IMR-90 (cell line): ENCODE measurements at regions not wholly inside any gene's neighbourhood (a gene's known extent, or its start where the extent isn't known, plus 50 kb on each side); places are given as distances from the start of the nearest gene placed in this dataset.

Source experiments
- ATAC-seq: fragments of 200-7000 bp; cut with Tn5 transposase; 2 replicates; pipeline ENCODE4 v1.9.1; 2020; ENCODE audit warnings: low read depth, mild to moderate bottlenecking, moderate library complexity
- BruUV-seq: library from RNA; stranded (reverse); fragments of 400-500 nt; replicated peaks from 2 replicates; lab custom pipeline; 2021; lab: Mats Ljungman, UMichigan
- CTCF ChIA-PET: fragments of 300-600 bp; formaldehyde crosslinking; extraction: SDS; loops from one replicate; lab custom pipeline; 2021; ENCODE audit warnings: antibody characterized with exemption; lab: Yijun Ruan, JAX
- POLR2A ChIA-PET: fragments of 300-600 bp; sonication (Branson Sonifier 250); formaldehyde crosslinking; loops from one replicate; lab custom pipeline; 2022; ENCODE audit warnings: antibody characterized with exemption; ENCODE audit not compliant: unreplicated experiment; lab: Charles Lee
- DNase-seq: peaks from one replicate; pipeline ENCODE4 v3.0.0; 2013
- H2AFZ ChIP-seq: replicated peaks from 2 replicates; pipeline ENCODE3; 2013; ENCODE audit warnings: low read length, mild to moderate bottlenecking; ENCODE audit not compliant: poor library complexity
- H2AK5ac ChIP-seq: 2 replicates; pipeline ENCODE4 v1.6.1; 2013; ENCODE audit warnings: low read depth, low read length, inconsistent platforms
- H2AK9ac ChIP-seq: replicated peaks from 2 replicates; pipeline ENCODE3; 2013; ENCODE audit warnings: mild to moderate bottlenecking, low read depth, low read length, moderate library complexity; ENCODE audit not compliant: poor library complexity
- H2BK120ac ChIP-seq: 2 replicates; pipeline ENCODE4 v1.6.1; 2013; ENCODE audit warnings: low read depth, low read length, inconsistent platforms
- H2BK15ac ChIP-seq: 3 replicates; pipeline ENCODE4 v1.6.1; 2013; ENCODE audit warnings: low read depth, low read length, inconsistent platforms
- H2BK20ac ChIP-seq: 2 replicates; pipeline ENCODE4 v1.6.1; 2013; ENCODE audit warnings: low read depth, mild to moderate bottlenecking, inconsistent platforms, low read length, moderate library complexity
- H2BK5ac ChIP-seq: 2 replicates; pipeline ENCODE4 v1.6.1; 2013; ENCODE audit warnings: mild to moderate bottlenecking, low read depth, low read length, inconsistent platforms; ENCODE audit not compliant: poor library complexity, severe bottlenecking
- H3K14ac ChIP-seq: replicated peaks from 2 replicates; pipeline ENCODE4 v1.6.1; 2013; ENCODE audit warnings: low read depth, low read length, inconsistent platforms
- H3K18ac ChIP-seq: 2 replicates; pipeline ENCODE4 v1.6.1; 2013; ENCODE audit warnings: low read depth, low read length, control low read depth
- H3K23ac ChIP-seq: 2 replicates; pipeline ENCODE4 v1.6.1; 2013; ENCODE audit warnings: low read depth, low read length, inconsistent platforms
- H3K27ac ChIP-seq: 2 replicates; pipeline ENCODE4 v1.5.1; 2013; ENCODE audit warnings: mild to moderate bottlenecking, control low read depth, low read length; ENCODE audit not compliant: insufficient read depth
- H3K27me3 ChIP-seq: 2 replicates; pipeline ENCODE4 v1.6.1; 2013; ENCODE audit warnings: low read length; ENCODE audit not compliant: control insufficient read depth, insufficient read depth
- H3K36me3 ChIP-seq: 2 replicates; pipeline ENCODE4 v1.6.1; 2013; ENCODE audit warnings: low read length, mixed read lengths; ENCODE audit not compliant: control insufficient read depth, insufficient read depth
- H3K4ac ChIP-seq: 2 replicates; pipeline ENCODE4 v1.6.1; 2013; ENCODE audit warnings: low read depth, low read length, inconsistent platforms
- H3K4me1 ChIP-seq: 2 replicates; pipeline ENCODE4 v1.6.1; 2013; ENCODE audit warnings: low read length, mixed read lengths; ENCODE audit not compliant: control insufficient read depth, insufficient read depth
- H3K4me2 ChIP-seq: 2 replicates; pipeline ENCODE4 v1.6.1; 2013; ENCODE audit warnings: low read depth, mild to moderate bottlenecking, control low read depth, low read length, moderate library complexity
- H3K4me3 ChIP-seq: 2 replicates; pipeline ENCODE4 v1.5.1; 2013; ENCODE audit warnings: low read depth, mild to moderate bottlenecking, control low read depth, low read length, moderate library complexity; ENCODE audit not compliant: insufficient read depth
- H3K56ac ChIP-seq: 2 replicates; pipeline ENCODE4 v1.6.1; 2013; ENCODE audit warnings: low read length, inconsistent platforms; ENCODE audit not compliant: insufficient read depth; ENCODE audit errors: extremely low read depth
- H3K79me1 ChIP-seq, 2 experiments: 2 replicates each; pipeline ENCODE4 v1.6.1; 2013; ENCODE audit warnings: low read length in 2 of 2, inconsistent platforms in 1 of 2, low read depth in 1 of 2
- H3K9ac ChIP-seq: 2 replicates; pipeline ENCODE4 v1.6.1; 2013; ENCODE audit warnings: low read depth, low read length, control low read depth
- H3K9me1 ChIP-seq: 2 replicates; pipeline ENCODE4 v1.6.1; 2013; ENCODE audit warnings: low read length, inconsistent platforms; ENCODE audit not compliant: insufficient read depth
- H3K9me3 ChIP-seq: 2 replicates; pipeline ENCODE4 v1.6.1; 2013; ENCODE audit warnings: low read length; ENCODE audit not compliant: control insufficient read depth, insufficient read depth
- H4K20me1 ChIP-seq: 2 replicates; pipeline ENCODE4 v1.6.1; 2013; ENCODE audit warnings: low read length, inconsistent platforms; ENCODE audit not compliant: insufficient read depth
- H4K5ac ChIP-seq: 2 replicates; pipeline ENCODE4 v1.6.1; 2013; ENCODE audit warnings: mild to moderate bottlenecking, low read depth, low read length, control low read depth
- H4K8ac ChIP-seq, 2 experiments: 2 replicates each; pipeline ENCODE4 v1.6.1; 2013; ENCODE audit warnings: low read depth in 2 of 2, low read length in 2 of 2, control low read depth in 1 of 2, inconsistent platforms in 1 of 2
- H4K91ac ChIP-seq: 2 replicates; pipeline ENCODE4 v1.6.1; 2013; ENCODE audit warnings: low read depth, low read length, inconsistent platforms; ENCODE audit not compliant: insufficient read depth
- BHLHE40 ChIP-seq: fragments of 150-350 bp; IDR thresholded peaks from 2 replicates; pipeline ENCODE4 v1.6.1; 2016; ENCODE audit warnings: mild to moderate bottlenecking, low read depth, low read length
- CEBPB ChIP-seq: IDR thresholded peaks from 2 replicates; pipeline ENCODE4 v1.6.1; 2012; ENCODE audit warnings: low read depth, low read length, improper control_type of control experiment
- CHD1 ChIP-seq: IDR thresholded peaks from 2 replicates; pipeline ENCODE4 v1.6.1; 2012; ENCODE audit warnings: low read depth, low read length, improper control_type of control experiment
- ELK1 ChIP-seq: fragments of 150-350 bp; IDR thresholded peaks from 2 replicates; pipeline ENCODE4 v1.6.1; 2016; ENCODE audit warnings: low read depth, mild to moderate bottlenecking, low read length, moderate library complexity, borderline replicate concordance
- FOS ChIP-seq: fragments of 150-350 bp; IDR thresholded peaks from 2 replicates; pipeline ENCODE4 v1.6.1; 2016; ENCODE audit warnings: low read depth, low read length
- MAFK ChIP-seq: IDR thresholded peaks from 2 replicates; pipeline ENCODE4 v1.6.1; 2012; ENCODE audit warnings: low read depth, low read length, improper control_type of control experiment
- MAZ ChIP-seq: IDR thresholded peaks from 2 replicates; pipeline ENCODE4 v1.6.1; 2012; ENCODE audit warnings: low read depth, mild to moderate bottlenecking, low read length, improper control_type of control experiment, moderate library complexity, borderline replicate concordance
- MXI1 ChIP-seq: IDR thresholded peaks from 2 replicates; pipeline ENCODE4 v1.6.1; 2012; ENCODE audit warnings: low read depth, mild to moderate bottlenecking, low read length, moderate library complexity, borderline replicate concordance
- NFE2L2 ChIP-seq: fragments of 150-350 bp; IDR thresholded peaks from 2 replicates; pipeline ENCODE4 v1.6.1; 2016; ENCODE audit warnings: low read depth, mild to moderate bottlenecking, low read length
- POLR2A ChIP-seq: IDR thresholded peaks from 2 replicates; pipeline ENCODE4 v1.6.1; 2012; ENCODE audit warnings: mild to moderate bottlenecking, low read depth, low read length
- RAD21 ChIP-seq: IDR thresholded peaks from 2 replicates; pipeline ENCODE4 v1.6.1; 2012; ENCODE audit warnings: low read length, improper control_type of control experiment
- RCOR1 ChIP-seq: IDR thresholded peaks from 2 replicates; pipeline ENCODE4 v1.6.1; 2012; ENCODE audit warnings: mild to moderate bottlenecking, low read length, improper control_type of control experiment; ENCODE audit not compliant: insufficient replicate concordance
- RFX5 ChIP-seq: IDR thresholded peaks from 2 replicates; pipeline ENCODE4 v1.8.0; 2012; ENCODE audit warnings: low read depth, mild to moderate bottlenecking, low read length, moderate library complexity
- SMC3 ChIP-seq: fragments of 150-350 bp; IDR thresholded peaks from 2 replicates; pipeline ENCODE4 v1.6.1; 2016; ENCODE audit warnings: low read depth, mild to moderate bottlenecking, antibody characterized with exemption, low read length, moderate library complexity
- USF2 ChIP-seq: fragments of 150-350 bp; IDR thresholded peaks from 2 replicates; pipeline ENCODE4 v1.6.1; 2017; ENCODE audit warnings: mild to moderate bottlenecking, antibody characterized with exemption, low read length, low read depth
- WGBS, 2 experiments: methylation state at CpG; one replicate each; pipeline versions ENCODE4 v1.1.5 to v1.1.7; 2013; ENCODE audit warnings: missing lambda C conversion rate in 2 of 2; ENCODE audit not compliant: insufficient read length in 1 of 2; ENCODE audit errors: extremely low coverage in 2 of 2; 5-methylcytosine and 5-hydroxymethylcytosine counted together
- dilution Hi-C: fragments of 300-500 bp; cut with HindIII; formaldehyde crosslinking; loops from one replicate; pipeline ENCODE4 v1.14.3; 2018; ENCODE audit warnings: low sequenced_read_pairs; ENCODE audit not compliant: unreplicated experiment
- in situ Hi-C: fragments of 300-500 bp; cut with MboI; formaldehyde crosslinking; loops from 3 replicates; pipeline ENCODE4 v1.14.3; 2019; ENCODE audit warnings: low sequenced_read_pairs, inconsistent platforms, mixed read lengths
- intact Hi-C: fragments of 100-400 bp; cut with micrococcal nuclease; formaldehyde crosslinking; loops from 2 replicates; pipeline ENCODE4 v1.10.0; 2022
- TF ChIP-seq, protein P1 (sequence below): conservative IDR thresholded peaks from 2 replicates; pipeline ENCODE4 v1.5.1; 2012; ENCODE audit warnings: mild to moderate bottlenecking, low read depth, low read length, improper control_type of control experiment

DNA sequence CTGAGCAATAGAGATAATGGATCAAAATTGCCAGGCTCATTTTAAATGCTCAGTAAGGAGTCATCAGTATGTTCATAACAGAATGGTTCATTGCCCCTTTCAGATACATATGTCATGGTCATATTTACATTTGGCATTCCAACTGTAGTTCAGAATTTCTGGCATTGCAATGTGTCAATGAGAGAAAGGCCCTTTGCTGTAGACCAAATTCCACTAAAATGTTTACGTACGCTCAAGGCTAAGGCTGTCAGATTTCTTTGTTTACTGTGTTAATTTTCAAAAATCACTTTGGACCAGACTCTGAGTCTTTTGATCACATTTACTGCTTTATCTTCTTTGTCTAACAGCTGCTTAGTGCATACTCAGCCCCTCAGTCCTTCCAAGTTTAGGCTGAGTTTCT, 213.5 kb downstream of the PIK3C3 start:
- H2BK20ac ChIP-seq: no peak overlapping the region
- no peak overlapping the region for H3K23ac ChIP-seq
- H2AK5ac ChIP-seq: no peak overlapping the region
- no peak overlapping the region for H4K91ac ChIP-seq
- no peak overlapping the region for H2AK9ac ChIP-seq
- no peak overlapping the region for H3K9ac ChIP-seq
- no peak overlapping the region for H3K56ac ChIP-seq
- no peak overlapping the region for H3K18ac ChIP-seq
- in situ Hi-C loops: no loop called here
- ATAC-seq (no peak), DNase-seq (no peak)
- H3K36me3 ChIP-seq: no peaks in the 10 kb centered on the region
- H4K8ac ChIP-seq: no peak overlapping the region
- H3K4ac ChIP-seq: no peak overlapping the region
- intact Hi-C loops: no loop called here
- H3K9me1 ChIP-seq: no peaks in the 10 kb centered on the region
- H3K9me3 ChIP-seq: no peaks in the 10 kb centered on the region
- dilution Hi-C loops: no loop called here
- no peaks in the 10 kb centered on the region for H3K79me1 ChIP-seq
- no peak overlapping the region for H3K14ac ChIP-seq
- no peak overlapping the region for H3K4me2 ChIP-seq
- no peak overlapping the region for H3K4me3 ChIP-seq
- H2BK15ac ChIP-seq: no peak overlapping the region
- POLR2A ChIA-PET: no interaction called here
- CTCF ChIA-PET: no interaction called here
- TF ChIP-seq MAZ: no peak
- no peak for TF ChIP-seq POLR2A
- no peak for TF ChIP-seq RAD21
- no peak for TF ChIP-seq NFE2L2
- TF ChIP-seq RFX5: no peak
- TF ChIP-seq CEBPB: no peak
- TF ChIP-seq BHLHE40: no peak
- no peak for TF ChIP-seq ELK1
- no peak for TF ChIP-seq CHD1
- no peak for TF ChIP-seq USF2
- TF ChIP-seq SMC3: no peak
- TF ChIP-seq, protein P1, sequence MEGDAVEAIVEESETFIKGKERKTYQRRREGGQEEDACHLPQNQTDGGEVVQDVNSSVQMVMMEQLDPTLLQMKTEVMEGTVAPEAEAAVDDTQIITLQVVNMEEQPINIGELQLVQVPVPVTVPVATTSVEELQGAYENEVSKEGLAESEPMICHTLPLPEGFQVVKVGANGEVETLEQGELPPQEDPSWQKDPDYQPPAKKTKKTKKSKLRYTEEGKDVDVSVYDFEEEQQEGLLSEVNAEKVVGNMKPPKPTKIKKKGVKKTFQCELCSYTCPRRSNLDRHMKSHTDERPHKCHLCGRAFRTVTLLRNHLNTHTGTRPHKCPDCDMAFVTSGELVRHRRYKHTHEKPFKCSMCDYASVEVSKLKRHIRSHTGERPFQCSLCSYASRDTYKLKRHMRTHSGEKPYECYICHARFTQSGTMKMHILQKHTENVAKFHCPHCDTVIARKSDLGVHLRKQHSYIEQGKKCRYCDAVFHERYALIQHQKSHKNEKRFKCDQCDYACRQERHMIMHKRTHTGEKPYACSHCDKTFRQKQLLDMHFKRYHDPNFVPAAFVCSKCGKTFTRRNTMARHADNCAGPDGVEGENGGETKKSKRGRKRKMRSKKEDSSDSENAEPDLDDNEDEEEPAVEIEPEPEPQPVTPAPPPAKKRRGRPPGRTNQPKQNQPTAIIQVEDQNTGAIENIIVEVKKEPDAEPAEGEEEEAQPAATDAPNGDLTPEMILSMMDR: no peak
- TF ChIP-seq MAFK: no peak
- TF ChIP-seq FOS: no peak
- TF ChIP-seq RCOR1: no peak
- no peak for TF ChIP-seq MXI1
- no peak overlapping the region for H2AFZ ChIP-seq
- no peaks in the 10 kb centered on the region for H3K4me1 ChIP-seq
- BruUV-seq: no TSS peak
- no peak overlapping the region for H2BK5ac ChIP-seq
- no peaks in the 10 kb centered on the region for H3K27me3 ChIP-seq
- H2BK120ac ChIP-seq: no peak overlapping the region
- no peaks in the 10 kb centered on the region for H4K20me1 ChIP-seq
- no peak overlapping the region for H3K27ac ChIP-seq
- whole genome bisulfite sequencing, 2 experiments: no CpG with 5 or more reads among the region's 2 CpGs
- no peak overlapping the region for H4K5ac ChIP-seq
